ENCODE measurements at regions not wholly inside any gene's neighbourhood (a gene's known extent, or its start where the extent isn't known, plus 50 kb on each side); places are given as distances from the start of the nearest gene placed in this dataset.

GRCh38 chr1:109850194-109850593 is 60.5 kb upstream of the CSF1 start:
- TF ChIP-seq REST (IDR thresholded peaks at IDR 0.05) (no peak), CTCF (IDR thresholded peaks at IDR 0.05; ENCODE audit: low read depth, low read length, missing input control) (no peak), RAD21 (IDR thresholded peaks at IDR 0.05) (no peak), TAF1 (conservative IDR thresholded peaks at IDR 0.05) (no peak)

All from liver (tissue), 3 donors.